Pancreas (tissue), 10 donors: ENCODE measurements at regions not wholly inside any gene's neighbourhood (a gene's known extent, or its start where the extent isn't known, plus 50 kb on each side); places are given as distances from the start of the nearest gene placed in this dataset.

Source experiments
- ATAC-seq, 4 donors: fragments of 200-7000 bp; cut with Tn5 transposase; one replicate each; pipeline versions ENCODE4 v1.8.0 to v1.9.1; 2020; ENCODE audit warnings: mild to moderate bottlenecking in 4 of 4, moderate library complexity in 4 of 4
- DNase-seq, 6 donors: peaks; one replicate each; pipeline ENCODE4 v3.0.0-alpha.2; 2020
- FAIRE-seq: peaks from 2 replicates; lab custom pipeline; 2012; peaks lifted over from hg19 to GRCh38; lab: Jason Lieb, UNC
- H3K27ac ChIP-seq, 4 donors: fragments of 200-600 bp; sonication (generic); 1 replicate in 3 of 4; 2 replicates in 1 of 4; pipeline versions ENCODE4 v1.5.0 to v1.8.0; 2020
- H3K27me3 ChIP-seq, 4 donors: fragments of 200-600 bp; one replicate each; pipeline ENCODE4 v1.8.0; 2021
- H3K36me3 ChIP-seq, 3 donors: fragments of 200-600 bp; sonication (generic) in 1 of 3; one replicate each; pipeline versions ENCODE4 v1.5.0 to v1.8.0; 2020 to 2021
- H3K4me1 ChIP-seq, 3 donors: fragments of 200-600 bp; one replicate each; pipeline ENCODE4 v1.8.0; 2021
- H3K4me3 ChIP-seq, 4 donors: fragments of 200-600 bp; sonication (generic) in 2 of 4; one replicate each; pipeline versions ENCODE4 v1.5.0 to v1.8.0; 2020 to 2021
- H3K9me3 ChIP-seq, 4 donors: fragments of 200-600 bp; one replicate each; pipeline ENCODE4 v1.8.0; 2021
- WGBS, 2 donors: extraction: QIAGEN DNeasy Blood & Tissue Kit; methylation state at CpG; one replicate each; pipeline ENCODE4 v1.1.7; 2013; 5-methylcytosine and 5-hydroxymethylcytosine counted together
- intact Hi-C, 3 donors: fragments of 100-400 bp; cut with DNase I; formaldehyde crosslinking; loops; one replicate each; pipeline versions ENCODE4 v1.11.1 to v1.14.2; 2022
- TF ChIP-seq, protein P1 (sequence below), 4 donors: fragments of 200-600 bp; sonication (generic) in 3 of 4; IDR thresholded peaks; one replicate each; pipeline versions ENCODE4 v1.5.0 to v1.8.0; 2021; ENCODE audit warnings: antibody characterized with exemption in 4 of 4
- donor health status: healthy with polysubstance abuse.
- donor health status: DM: no; HTN: no; CAD: no; lungs with moderate emphysema.
- donor health status: DM: no; HTN: no; CAD: no.
- donor health status: control.
- donor health status: control.
- donor health status: Bipolar disorder and iron deficiency.
- donor health status: DM: yes; HTN: yes; CAD: no.
- donor health status: DM: no; HTN: no; CAD: no.
- donor health status: DM: no; HTN: no; CAD: no.
- donor health status: DM: yes; HTN: yes; CAD: no.

GRCh38 chr4:11197631-11198341, 230.9 kb downstream of the HS3ST1 start:
- TF ChIP-seq, protein P1, sequence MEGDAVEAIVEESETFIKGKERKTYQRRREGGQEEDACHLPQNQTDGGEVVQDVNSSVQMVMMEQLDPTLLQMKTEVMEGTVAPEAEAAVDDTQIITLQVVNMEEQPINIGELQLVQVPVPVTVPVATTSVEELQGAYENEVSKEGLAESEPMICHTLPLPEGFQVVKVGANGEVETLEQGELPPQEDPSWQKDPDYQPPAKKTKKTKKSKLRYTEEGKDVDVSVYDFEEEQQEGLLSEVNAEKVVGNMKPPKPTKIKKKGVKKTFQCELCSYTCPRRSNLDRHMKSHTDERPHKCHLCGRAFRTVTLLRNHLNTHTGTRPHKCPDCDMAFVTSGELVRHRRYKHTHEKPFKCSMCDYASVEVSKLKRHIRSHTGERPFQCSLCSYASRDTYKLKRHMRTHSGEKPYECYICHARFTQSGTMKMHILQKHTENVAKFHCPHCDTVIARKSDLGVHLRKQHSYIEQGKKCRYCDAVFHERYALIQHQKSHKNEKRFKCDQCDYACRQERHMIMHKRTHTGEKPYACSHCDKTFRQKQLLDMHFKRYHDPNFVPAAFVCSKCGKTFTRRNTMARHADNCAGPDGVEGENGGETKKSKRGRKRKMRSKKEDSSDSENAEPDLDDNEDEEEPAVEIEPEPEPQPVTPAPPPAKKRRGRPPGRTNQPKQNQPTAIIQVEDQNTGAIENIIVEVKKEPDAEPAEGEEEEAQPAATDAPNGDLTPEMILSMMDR (IDR thresholded peaks at IDR 0.05): no peak
- no peak for DNase-seq
- no peak for ATAC-seq
- Histone ChIP-seq H3K4me1 (no peaks in the 10 kb centered on the region), H3K27me3 (peaks cover 0 to 5% (median 0%) of the 10 kb centered on the region in 4 donors), H3K4me3 (no peak overlapping the region), H3K27ac (no peak overlapping the region), H3K36me3 (no peaks in the 10 kb centered on the region), H3K9me3 (no peaks in the 10 kb centered on the region)
- 57 to 65% methylated on average over 8 of the region's 8 CpGs for WGBS, 2 donors
- intact Hi-C loops: no loop called here
- FAIRE-seq: no peak

DNA sequence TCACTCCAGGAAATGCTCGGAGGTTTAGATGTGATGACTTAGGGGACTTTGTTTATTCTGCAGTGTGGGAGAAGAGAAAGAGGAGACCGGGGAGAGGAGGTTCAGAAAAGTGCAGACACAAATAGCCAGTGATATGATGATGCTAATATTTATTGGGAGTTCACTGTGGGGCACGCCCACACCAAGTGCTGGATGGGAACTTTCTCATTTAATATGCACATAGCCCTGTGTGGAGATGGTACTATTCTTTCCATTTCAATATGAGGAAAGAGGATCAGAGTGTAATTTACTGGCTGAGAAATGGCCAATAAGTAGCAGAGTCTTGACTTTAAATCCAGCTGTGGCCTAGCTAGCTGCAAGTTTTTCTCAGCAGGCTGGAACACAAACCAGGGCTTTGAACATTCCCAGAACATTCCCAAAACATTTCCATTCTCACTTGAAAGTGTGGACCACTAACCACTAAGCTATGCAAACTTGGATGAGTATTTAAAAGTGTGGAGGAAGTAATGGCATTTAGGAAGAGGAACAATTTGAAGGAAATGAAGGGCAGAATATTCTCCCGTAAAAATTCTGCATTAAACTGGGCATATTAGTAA, 231.7 kb downstream of the HS3ST1 start:
- intact Hi-C loops: no loop called here
- H3K36me3 ChIP-seq: no peaks in the 10 kb centered on the region
- H3K27me3 ChIP-seq: peaks cover 0 to 5% (median 0%) of the 10 kb centered on the region in 4 donors
- no peak overlapping the region for H3K27ac ChIP-seq
- no peaks in the 10 kb centered on the region for H3K9me3 ChIP-seq
- no peak overlapping the region for H3K4me3 ChIP-seq
- ATAC-seq (no peak), DNase-seq (no peak), FAIRE-seq (no peak)
- WGBS, 2 donors: 44 to 52% methylated on average over 4 of the region's 4 CpGs
- TF ChIP-seq, protein P1 (IDR thresholded peaks at IDR 0.05): no peak
- H3K4me1 ChIP-seq: no peaks in the 10 kb centered on the region

GRCh38 chr4:11194431-11194830, 234.3 kb downstream of the HS3ST1 start:
- intact Hi-C loops: no loop called here
- FAIRE-seq (no peak), ATAC-seq (no peak), DNase-seq (no peak)
- Histone ChIP-seq H3K27ac (no peak overlapping the region), H3K9me3 (no peaks in the 10 kb centered on the region), H3K36me3 (no peaks in the 10 kb centered on the region), H3K4me3 (no peak overlapping the region), H3K4me1 (no peaks in the 10 kb centered on the region), H3K27me3 (peaks cover 0 to 5% (median 0%) of the 10 kb centered on the region in 4 donors)
- WGBS, 2 donors: 15 to 22% methylated on average over 3 of the region's 3 CpGs
- TF ChIP-seq, protein P1 (IDR thresholded peaks at IDR 0.05): no peak

DNA sequence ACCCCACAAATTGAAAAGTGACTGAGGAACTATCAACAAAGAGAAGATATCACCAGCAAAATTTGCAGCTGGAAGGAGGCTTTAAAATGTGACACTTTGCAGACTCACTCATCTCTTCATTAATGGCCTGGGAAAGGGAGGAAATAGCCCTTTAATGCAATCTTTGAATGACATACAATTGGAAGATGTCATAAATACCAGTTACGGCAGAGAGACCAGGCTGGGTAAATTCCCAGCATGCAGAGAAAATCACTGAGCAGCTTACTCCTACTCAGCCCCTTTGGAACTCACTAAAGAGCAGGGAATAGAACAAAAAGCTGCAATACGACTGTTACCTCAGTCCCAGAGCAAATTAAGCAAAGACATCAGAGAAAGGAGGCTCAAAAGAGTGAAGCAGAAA, 238.9 kb downstream of the HS3ST1 start:
- no peak for ATAC-seq
- intact Hi-C loops: no loop called here

More for the DNA sequence above, 238.9 kb downstream of the HS3ST1 start:
- Histone ChIP-seq H3K36me3 (no peaks in the 10 kb centered on the region), H3K27me3 (no peaks in the 10 kb centered on the region), H3K4me1 (no peaks in the 10 kb centered on the region), H3K27ac (no peak overlapping the region), H3K4me3 (no peak overlapping the region), H3K9me3 (no peaks in the 10 kb centered on the region)
- no peak for DNase-seq
- TF ChIP-seq, protein P1 (IDR thresholded peaks at IDR 0.05): no peak
- FAIRE-seq: no peak
- whole genome bisulfite sequencing, 2 donors: 12 to 16% methylated on average over 2 of the region's 2 CpGs
